ENCODE measurements at regions not wholly inside any gene's neighbourhood (a gene's known extent, or its start where the extent isn't known, plus 50 kb on each side); places are given as distances from the start of the nearest gene placed in this dataset.

DNA sequence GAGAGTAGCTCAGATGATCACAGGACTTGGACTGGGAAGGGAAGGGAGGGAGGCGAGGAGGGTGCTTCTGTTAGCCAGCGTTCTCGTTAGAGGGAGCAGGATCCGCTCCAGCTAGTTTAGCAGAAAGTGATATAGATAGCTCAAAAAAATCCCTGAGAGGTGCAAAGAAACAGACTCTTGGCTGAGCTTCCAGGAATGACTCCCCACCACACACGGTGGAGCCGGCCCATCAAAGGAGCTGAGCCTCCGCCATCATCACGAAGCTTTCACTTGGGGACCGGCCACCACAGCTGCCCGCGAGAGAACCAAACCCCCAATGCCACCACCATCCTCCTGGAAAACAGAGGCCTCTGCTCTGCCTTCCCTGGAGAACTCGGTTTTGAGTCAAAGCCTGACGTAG lies 124.6 kb upstream of the BCL2L14 start:
- intact Hi-C loops (cut with DNase I): no loop called here
- no peak for DNase-seq (ENCODE audit: low spot score)

DNA sequence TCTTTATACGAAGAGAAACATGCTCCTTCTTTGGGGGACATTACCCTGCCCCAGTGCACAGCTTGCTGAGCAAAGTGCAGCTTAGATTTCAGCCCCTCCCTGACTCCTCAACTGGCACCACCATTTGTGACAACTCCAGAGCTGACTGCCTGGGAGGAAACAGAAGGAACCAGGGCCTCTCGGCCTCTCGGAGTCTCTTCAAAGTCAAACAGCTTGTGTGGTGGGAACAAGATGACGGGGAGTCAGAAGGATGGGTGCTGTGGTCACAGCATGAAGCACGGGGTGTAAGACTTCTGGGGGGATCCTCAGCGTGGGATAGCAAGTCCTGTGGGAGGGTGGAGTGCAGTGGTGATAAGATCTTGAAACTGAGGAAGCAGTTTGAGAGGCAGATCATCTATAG lies 123.5 kb upstream of the BCL2L14 start:
- DNase-seq (ENCODE audit: low spot score): no peak
- intact Hi-C loops (cut with DNase I): no loop called here

GRCh38 chr12:11949738-11950411 lies 120.9 kb upstream of the BCL2L14 start:
- DNase-seq (ENCODE audit: low spot score): no peak
- intact Hi-C loops (cut with DNase I): no loop called here

DNA sequence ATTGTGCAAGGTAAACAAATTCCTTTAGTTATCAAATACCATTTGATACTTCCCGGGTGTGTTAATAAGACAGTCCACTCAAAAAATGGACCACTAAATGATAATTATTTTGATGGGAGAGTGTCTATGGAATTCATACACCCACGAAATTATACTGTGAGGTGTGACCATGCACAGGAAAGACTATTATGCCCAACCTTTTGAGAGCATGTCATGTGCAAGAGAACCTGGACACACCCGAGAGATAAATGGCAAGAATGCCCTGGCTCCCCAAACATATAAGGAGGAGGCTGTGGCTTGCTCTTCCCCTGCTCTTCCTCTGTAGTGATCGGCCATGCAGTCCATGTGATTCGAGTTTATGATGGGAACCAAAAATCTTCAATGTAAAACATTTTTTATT lies 119.5 kb upstream of the BCL2L14 start:
- intact Hi-C loops (cut with DNase I): no loop called here
- no peak for DNase-seq (ENCODE audit: low spot score)

DNA sequence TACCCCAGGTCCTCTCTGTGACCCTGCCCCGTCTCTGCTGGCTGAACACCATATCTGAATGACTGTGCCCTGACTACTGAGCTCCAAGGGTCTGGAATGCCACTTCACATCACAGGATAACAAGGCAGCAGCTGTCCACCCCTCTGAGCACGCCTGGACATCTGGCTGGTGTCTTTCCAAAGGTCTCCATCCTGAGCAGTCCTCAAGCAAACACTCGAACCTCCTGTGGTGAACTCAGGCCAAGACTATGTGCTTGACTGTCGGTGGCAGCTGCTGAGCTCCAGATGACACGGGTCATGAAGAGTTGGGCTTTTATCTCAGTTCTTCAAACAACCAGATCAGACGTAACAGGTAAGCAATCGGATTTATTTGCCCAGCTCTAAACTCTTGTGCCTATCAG lies 117.2 kb upstream of the BCL2L14 start:
- DNase-seq (ENCODE audit: low spot score): no peak
- intact Hi-C loops (cut with DNase I): no loop called here

GRCh38 chr12:11954181-11954580 lies 116.6 kb upstream of the BCL2L14 start:
- no peak for DNase-seq (ENCODE audit: low spot score)
- intact Hi-C loops (cut with DNase I): no loop called here

- intact Hi-C loops (cut with DNase I): no loop called here
- no peak for DNase-seq (ENCODE audit: low spot score)
Observed at GRCh38 chr12:11958221-11959091, 112.3 kb upstream of the BCL2L14 start.

DNA sequence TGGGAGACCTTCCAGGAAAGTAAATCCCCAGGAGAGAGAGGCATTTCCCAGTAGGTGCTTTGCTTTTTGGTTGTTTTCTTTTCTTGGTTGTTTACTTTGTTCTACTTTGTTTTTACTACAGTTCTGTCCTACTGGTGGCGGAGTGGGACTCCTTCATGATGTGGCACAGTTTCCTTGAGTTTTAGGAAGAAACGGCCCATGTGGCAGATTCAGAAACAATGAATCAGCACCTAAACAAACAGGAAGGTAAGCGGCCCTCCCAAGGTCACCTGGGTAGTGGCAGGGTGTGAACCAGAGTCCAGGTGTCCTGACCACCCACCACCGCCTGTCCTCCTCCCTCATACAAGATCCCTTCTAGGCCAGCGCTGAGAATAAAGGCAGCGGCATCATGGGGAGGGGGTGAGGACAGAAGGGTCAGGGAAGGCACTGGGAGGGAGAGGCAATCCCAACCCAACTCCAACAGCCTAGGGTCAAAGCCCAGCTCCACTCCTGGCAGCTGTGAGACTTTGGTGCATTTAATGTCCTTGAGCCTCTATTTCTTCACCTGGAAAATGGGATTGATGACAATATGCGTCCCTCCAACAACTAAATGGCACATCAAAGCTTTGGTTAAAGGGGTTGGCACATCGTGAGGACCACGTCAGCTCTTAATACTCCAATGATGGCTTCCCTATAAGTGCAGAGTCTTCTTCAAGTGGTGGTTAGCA lies 111.5 kb upstream of the BCL2L14 start:
- intact Hi-C loops (cut with DNase I): no loop called here
- no peak for DNase-seq (ENCODE audit: low spot score)

GRCh38 chr12:11960646-11961045 lies 110.1 kb upstream of the BCL2L14 start:
- no peak for DNase-seq (ENCODE audit: low spot score)
- intact Hi-C loops (cut with DNase I): no loop called here

- no peak for DNase-seq (ENCODE audit: low spot score)
- intact Hi-C loops (cut with DNase I): no loop called here
Observed at GRCh38 chr12:11961686-11962085, 109.1 kb upstream of the BCL2L14 start.

GRCh38 chr12:11962860-11963259 lies 107.9 kb upstream of the BCL2L14 start:
- DNase-seq (ENCODE audit: low spot score): no peak
- intact Hi-C loops (cut with DNase I): no loop called here

GRCh38 chr12:11963841-11964471 lies 106.8 kb upstream of the BCL2L14 start:
- DNase-seq (ENCODE audit: low spot score): no peak
- intact Hi-C loops (cut with DNase I): no loop called here

DNA sequence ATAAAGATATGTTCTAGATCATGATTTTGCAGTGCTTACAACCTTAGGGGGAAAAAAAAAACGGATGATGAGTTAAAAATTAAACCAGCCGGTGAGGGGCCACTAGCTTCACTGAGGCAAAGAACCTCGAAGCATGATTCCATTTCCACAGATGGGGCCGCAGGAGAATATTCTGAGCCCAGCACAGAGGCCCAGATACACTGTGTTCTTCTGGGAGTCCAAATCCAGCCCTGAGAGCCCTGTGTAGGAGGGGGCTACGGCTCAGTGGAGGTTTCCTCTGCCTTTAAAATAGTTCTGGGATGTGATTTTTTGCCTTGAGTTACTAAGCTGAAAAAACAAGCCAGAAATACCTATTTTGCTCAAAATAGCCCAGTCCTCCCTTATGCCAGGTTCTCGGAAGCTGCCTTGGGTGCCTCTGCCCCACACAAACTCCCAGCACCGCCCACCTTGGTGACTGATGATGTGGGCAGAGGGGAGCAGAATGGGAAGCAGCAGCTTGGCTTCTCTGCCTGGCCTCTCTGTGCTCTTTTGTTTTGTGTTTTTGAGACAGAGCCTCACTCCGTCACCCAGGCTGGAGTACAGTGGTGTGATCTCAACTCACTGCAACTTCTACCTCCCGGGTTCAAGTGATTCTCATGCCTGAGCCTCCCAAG lies 105.4 kb upstream of the BCL2L14 start:
- intact Hi-C loops (cut with DNase I): no loop called here
- no peak for DNase-seq (ENCODE audit: low spot score)

DNA sequence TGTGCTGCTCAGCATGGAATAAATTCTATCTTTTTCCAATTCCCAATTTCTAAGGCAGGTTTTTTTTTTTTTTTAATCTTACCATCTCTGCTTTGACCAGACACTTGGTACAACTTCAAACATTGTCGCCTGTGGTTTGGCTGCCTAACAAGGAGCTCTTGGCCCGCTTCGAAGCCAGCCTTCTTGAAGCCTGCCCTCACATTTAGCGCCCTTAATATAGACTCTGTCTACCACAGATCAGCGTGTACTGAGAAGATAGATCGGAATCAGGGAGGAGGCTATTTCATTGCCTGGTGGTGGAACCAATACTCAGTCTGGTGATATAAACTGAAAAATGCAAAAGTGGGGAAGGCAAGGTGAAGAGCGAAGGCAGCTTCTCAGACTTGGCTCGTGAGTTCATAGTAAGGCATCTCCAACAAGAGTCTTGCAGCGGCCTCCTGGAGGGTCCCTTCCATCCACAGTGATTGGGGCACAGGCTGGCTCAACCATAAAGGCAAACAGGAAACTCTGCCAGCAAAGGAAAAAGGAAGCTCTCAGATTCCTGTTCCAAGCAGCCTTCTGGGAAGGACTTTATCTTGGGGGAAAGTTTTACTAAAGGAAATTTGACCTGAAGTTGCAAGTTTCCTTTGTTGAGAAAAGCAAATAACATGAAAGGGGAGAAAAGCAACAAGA lies 103.2 kb upstream of the BCL2L14 start:
- no peak for DNase-seq (ENCODE audit: low spot score)
- intact Hi-C loops (cut with DNase I): no loop called here

GRCh38 chr12:11968048-11968383 lies 102.7 kb upstream of the BCL2L14 start:
- intact Hi-C loops (cut with DNase I): no loop called here
- no peak for DNase-seq (ENCODE audit: low spot score)

- intact Hi-C loops (cut with DNase I): no loop called here
Observed at GRCh38 chr12:11968516-11968915, 102.2 kb upstream of the BCL2L14 start.

GRCh38 chr12:11969437-11970154 lies 101.1 kb upstream of the BCL2L14 start:
- DNase-seq (ENCODE audit: low spot score): no peak
- intact Hi-C loops (cut with DNase I): no loop called here

More at GRCh38 chr12:11968516-11968915, 102.2 kb upstream of the BCL2L14 start:
- DNase-seq (ENCODE audit: low spot score): no peak

DNA sequence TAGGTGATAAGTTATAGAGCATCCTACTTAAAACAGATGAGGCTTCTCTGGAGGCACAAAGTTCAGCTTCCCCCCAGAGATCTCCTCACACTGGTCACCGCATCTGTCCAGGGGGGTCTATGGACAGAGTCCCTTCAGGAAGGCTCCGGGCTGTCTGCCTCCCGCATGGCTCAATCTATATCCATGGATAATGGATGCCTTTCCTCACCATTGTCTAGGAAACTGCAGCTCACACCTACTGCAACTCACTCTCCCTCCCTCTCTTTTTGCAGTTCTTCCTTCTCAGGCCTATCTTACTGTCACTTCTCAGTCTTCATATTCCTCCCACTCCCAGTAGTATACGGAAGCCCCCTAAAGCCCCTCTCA lies 100.6 kb upstream of the BCL2L14 start:
- intact Hi-C loops (cut with DNase I): no loop called here
- no peak for DNase-seq (ENCODE audit: low spot score)

Data from posterior vena cava (tissue), 2 donors.